Stimulated activated CD8-positive, alpha-beta memory T cell treated with anti-CD3 and anti-CD28 coated beads, Interleukin-4, amount 100 ng/mL, for 1 hour (primary cell): ENCODE measurements at regions not wholly inside any gene's neighbourhood (a gene's known extent, or its start where the extent isn't known, plus 50 kb on each side); places are given as distances from the start of the nearest gene placed in this dataset.
"Not testable (repeated sequence)": the region's sequence is repeated elsewhere in the genome, so short reads cannot be mapped to it uniquely, and the experiment has no call there.

Experiments used
- DNase-seq, 2 donors: peaks; one replicate each; pipeline ENCODE4 v3.0.0-alpha.2; 2020; ENCODE audit warnings: low read depth in 2 of 2, low spot score in 1 of 2

DNA sequence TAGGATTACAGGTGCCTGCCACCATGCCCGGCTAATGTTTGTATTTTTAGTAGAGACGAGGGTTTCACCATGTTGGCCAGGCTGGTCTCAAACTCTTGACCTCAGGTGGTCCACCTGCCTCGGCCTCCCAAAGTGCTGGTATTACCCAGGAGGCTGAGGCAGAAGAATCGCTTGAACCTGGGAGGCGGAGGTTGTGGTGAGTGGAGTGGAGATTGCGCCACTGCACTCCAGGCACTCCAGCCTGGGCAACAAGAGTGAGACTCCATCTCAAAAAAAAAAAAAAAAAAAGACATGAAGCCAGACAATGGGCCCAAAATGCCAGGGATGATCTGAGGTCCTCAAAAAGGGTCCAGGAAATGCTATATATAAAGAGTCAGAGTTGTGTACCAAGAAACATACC lies 392.9 kb downstream of the SEC14L1 start:
- not testable (repeated sequence) for DNase-seq

DNA sequence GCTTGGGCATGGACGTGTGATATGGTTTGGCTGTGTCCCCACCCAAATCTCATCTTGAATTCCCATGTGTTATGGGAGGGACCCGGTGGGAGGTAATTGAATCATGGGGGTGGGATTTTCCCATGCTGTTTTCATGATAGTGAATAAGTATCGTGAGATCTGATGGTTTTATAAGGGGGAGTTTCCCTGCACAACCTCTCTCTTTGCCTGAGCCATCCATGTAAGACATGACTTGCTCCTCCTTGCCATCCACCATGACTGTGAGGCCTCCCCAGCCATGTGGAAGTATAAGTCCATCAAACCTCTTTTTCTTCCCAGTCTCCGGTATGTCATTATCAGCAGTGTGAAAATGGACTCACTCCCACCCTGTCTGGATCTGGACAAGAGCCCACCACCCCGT lies 393.4 kb downstream of the SEC14L1 start:
- no peak for DNase-seq

DNA sequence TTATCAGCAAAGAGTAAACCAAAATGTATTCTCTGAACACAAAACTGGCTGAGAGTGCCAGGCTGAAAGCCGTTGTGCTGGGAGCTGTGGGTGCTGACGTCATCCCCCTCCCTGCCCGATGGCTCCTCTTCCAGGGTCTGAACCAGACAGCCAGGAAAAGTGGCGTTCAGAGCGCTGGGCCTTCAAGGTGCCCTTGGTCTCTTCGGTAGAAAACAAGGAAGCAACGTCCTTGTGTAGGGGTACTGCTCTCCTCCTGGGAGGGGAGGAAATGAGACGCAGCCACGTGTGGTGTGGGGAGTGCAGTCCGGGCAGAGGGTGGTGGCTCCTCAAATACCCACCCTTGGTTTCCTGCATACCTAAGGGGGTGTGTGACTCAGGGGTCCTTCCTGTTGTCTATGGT lies 394.7 kb downstream of the SEC14L1 start:
- no peak for DNase-seq

DNA sequence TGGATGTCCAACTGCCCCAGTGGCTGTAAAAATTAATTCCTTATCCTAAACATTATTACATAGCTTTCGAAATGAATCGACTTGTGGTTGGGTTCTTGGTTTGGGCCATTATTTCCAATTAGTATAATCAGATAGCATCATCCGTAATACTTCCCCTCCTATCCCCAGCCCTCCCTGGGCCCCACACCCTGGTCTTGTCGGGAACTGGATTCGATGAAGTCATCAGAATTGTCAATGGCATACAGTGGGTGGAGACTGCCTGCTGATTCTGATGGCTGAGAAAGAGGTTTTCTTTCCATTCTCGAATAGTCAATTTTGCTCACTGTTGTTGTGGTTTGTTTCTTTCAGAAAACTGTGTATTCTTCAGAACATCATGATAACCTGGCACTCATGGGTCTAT lies 395.1 kb downstream of the SEC14L1 start:
- DNase-seq, result no peak

DNA sequence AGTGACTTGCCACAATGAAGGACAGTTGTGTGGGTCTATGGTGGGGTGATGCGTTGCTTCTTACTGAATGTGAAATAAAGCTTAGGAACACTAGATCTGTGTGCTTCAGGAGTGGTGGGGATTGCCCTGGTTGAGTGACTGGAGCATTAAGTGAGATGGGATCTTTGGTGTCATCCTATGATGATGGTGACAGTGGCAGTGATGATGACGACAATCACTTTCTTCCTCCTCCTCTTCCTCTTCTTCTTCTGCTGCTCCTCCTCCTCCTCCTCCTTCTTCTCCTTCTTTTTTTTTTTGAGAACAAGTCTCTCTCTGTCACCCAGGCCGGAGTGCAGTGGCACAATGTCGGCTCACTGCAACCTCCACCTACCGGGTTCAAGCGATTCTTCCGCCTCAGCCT lies 396.8 kb downstream of the SEC14L1 start:
- DNase-seq, result no peak

DNA sequence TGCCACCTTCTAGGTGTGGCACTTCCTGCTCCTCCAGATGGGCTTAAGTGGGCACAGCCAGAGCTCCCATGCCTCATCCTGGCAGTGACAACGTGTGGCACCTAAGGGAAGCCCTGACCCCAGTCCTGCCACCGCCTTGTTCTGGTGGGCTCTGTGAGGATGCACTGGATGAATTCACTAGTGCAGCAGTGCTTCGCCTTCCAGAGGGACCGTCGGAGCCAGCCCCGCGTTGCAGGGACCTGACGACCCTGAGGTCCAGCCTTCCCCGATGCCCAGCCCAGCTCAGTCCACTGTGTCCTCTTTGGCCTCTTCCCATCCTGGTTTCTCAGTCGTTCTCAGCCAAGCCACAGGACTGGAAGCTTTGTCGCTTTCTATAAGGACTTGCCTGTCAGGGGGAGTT lies 399.8 kb downstream of the SEC14L1 start:
- no peak for DNase-seq

DNA sequence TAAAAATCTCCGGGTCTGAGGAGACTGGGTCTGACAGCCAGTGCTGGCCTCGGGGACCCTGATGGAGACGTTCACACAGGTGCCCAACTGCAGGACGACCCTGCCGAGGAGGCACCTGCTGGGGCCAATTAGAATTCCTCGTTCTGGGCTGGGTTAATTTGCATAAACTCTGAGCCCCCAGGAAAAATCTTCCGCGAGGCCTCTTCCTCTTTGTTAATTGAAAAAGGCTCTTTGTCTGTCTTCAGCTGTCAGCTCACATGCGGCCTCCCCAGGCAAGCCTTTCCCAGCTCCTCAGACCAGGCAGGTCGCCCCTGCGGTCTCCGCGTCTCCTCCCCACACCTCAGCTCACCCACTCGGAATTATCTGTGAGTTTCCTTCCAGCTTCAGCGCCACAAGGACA lies 400.2 kb downstream of the SEC14L1 start:
- no peak for DNase-seq

DNA sequence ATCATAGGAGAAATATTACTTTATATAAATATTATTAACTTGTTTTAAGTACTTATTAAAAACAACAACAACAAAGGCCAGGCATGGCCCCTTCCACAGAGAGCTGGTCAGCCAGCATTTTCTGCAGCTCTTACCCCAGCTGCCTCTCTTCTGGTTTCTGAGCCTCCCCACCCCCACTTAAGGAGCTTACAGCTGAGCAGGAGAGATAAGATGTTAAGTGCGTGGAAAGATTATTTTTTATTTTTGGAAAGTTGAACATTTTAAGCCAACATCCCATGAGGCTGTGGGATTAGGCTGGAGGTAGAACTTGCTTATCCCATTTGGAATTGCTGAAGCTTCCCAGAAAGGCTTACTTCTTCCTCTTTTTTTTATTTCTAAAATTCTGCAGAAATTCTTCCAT lies 401.2 kb downstream of the SEC14L1 start:
- DNase-seq, result no peak

DNA sequence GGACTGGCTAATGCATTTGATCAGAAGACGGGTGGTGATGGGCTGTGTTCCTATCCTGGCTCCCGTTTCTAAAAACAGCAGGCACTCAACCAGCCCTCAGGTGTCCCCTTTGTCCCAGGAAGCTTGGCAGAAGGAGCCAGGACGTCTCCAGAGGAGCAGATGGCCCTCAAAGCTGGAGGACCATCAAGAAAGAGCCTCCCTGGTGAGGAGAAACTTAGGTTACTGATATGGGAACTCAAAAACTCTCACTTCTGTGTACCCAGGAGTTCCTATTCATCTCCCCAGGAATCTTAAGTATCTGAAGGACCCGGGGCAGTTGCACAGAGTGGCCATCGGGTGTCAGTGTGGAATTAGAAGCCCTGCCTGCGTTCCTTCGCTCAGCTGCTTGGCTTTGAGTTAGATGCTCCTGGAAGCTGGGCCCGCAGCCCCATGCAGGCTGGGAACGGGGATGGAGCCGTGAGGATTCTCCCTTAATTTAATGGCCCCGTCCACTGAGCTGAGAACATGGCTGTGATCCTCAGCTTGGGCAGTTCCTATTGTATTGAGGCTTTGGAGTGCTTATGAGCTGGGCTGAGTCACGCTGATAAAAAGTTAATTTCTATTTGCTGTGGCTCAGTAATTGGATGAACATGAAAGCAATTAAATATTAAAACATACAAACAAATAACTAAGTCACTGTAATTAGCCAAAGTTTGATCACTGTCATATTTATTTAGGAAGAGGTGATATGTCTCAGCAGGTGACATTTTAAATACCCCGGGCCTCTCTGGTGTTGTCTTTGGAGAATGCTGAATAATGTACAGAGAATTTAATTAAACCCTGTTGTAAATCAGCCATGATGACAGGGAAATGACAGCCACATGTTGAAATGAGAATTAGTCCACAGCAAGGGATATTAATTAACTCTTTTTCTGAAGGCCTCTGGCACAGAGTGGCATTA lies 402.1 kb downstream of the SEC14L1 start:
- peak in 1 of 2 donors; percentile 36 for DNase-seq

DNA sequence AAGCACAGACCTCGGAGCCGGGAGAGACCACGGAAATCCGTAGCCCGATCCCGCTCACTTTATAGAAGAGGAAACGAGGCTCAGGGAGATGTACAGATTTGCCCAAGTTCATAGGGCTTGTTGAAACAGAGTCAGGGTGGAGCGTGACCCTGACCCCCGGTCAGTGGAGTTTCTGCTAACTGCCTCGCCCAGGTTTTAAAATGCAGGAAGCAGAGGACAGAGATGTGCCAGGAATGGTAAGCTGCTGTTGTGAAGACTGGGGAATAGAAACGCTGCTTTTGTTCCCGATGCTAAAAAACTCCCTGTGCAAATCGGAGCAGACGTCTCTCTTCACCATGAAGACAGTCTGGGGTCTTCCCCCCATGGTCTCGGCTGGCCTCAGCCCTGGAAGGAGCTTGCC lies 403.0 kb downstream of the SEC14L1 start:
- DNase-seq, result no peak

DNA sequence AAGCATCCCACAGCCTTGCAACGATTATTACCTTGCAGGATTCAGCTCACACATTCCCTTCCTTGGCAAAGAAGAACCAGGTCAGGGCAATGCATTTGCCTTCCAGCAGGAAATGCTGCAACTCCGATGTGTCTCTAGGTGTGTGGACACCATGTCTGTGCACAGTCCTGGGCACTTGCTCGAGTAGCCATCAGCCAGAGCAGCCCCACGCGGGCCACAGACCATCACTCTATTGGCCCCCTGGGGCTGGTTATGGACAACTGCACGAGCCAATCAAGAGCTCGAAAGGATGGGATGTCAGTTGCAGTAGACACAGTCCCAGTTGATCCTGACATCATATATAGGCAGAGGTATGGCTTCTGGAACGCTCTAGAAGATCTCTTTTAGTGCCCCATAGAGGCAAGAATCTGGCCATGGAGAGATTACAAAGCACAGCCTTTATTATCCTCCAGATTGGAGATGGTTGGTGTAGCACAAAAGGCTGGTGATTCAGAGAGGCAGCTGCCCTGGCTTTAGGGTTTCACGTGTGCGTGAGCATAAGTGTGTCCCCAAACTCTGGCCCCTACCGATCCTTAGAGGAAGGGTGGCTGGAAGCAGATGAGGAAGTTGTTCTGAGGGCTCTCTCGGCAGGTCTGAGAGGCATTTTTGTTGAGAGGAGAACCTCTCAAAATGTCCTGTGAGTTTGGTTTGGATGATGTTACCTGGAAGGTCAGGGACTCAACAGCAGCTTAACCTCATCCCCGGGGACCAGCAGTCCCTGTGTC lies 403.8 kb downstream of the SEC14L1 start:
- no peak for DNase-seq

DNA sequence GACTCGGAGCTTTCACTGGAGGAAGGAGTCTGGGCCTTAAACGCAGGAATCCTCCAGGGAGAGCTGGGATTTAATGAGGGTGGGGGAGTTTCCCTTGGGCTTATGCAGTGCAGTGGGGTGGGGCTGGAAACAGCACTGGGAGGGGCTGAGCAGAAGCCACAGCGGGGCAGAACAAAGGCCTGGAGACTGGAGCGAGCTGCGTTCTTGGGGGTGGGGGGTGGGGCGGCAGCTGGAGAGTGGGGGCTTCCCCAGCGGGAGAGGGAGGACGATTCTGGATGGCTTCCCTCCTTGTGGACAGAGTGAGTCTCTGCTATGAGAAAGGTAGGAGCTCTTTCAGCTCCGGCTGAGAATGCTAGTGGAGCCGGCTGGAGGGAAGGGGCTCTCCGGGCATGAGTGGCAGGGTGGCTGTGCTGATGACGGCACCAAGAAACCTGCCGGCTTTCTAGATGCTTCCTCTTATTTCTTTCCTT lies 406.0 kb downstream of the SEC14L1 start:
- no peak for DNase-seq

DNA sequence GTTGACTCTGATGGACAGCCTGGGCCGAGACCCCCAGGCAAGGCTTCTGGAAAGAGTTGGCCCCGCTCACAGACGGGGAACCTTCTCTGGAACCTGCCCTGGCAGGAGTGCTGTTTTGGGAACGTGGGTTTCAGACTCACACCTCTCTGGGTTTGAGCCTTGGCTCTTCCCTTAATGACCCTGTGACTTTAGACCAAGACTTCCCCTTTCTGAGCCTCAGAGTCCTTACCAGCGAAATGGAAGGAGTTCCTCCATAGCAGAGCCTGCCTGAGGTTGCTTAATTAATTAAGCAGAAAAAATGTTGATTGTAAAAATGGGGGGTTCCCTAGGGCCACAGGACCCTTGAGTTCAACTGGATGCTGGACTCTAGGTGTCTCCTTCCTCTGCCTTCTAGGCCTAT lies 408.2 kb downstream of the SEC14L1 start:
- no peak for DNase-seq

DNA sequence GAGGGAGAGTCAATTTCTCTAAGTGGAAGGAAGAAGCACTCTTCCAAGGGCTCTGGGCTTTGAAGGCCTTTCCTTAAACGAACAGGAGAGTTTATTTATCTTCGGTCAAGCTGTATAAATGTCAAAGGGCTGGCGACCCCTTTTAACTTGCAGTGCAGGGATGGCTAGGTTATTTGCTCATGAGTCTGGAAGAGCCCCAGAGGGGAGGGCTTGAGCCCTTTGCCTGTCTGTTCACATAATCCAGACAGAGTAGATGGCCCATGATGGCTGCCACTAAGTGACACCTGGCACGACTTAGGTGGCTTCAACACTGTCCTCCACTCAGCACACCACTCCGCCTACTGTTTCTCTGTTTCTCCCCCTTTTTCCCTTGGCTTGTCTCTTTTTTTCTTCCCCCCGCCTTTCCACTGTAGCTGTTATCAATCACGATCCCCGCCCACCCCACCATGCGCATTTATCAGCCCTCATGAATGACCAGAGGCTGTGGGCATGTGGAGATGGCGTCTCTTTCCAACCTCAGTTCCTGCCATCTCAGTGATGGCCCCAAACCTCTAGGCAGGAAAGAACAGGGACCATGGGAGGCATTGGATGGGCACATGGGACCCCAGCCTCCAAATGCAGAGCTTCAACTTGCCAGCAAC lies 408.7 kb upstream of the TNRC6C start:
- DNase-seq, result no peak

DNA sequence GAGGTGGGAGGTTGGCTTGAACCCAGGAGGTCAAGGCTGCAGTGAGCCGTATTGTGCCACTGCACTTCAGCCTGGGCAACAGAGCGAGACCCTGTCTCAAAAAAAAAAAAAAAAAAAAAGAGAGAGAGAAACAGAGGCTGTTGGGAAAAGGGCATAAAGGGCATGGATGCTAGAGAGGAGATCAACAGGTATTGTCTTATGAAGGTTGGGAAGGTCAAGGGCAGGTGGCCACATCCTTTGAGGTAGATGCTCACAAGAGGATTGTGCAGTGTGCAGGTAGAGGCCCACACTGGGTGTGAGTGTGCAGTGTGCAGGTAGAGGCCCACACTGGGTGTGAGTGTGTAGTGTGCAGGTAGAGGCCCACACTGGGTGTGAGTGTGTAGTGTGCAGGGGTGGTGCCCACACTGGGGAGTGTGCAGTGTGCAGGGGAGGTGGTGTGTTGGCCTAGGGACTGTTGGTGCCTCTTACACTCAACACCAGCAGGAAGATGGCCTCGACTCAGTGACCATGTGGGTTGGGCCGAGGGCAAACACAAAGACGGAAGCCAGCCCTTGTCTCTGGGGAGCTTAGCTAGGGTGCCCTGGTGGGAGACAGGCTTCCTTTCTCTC lies 404.9 kb upstream of the TNRC6C start:
- no peak for DNase-seq

DNA sequence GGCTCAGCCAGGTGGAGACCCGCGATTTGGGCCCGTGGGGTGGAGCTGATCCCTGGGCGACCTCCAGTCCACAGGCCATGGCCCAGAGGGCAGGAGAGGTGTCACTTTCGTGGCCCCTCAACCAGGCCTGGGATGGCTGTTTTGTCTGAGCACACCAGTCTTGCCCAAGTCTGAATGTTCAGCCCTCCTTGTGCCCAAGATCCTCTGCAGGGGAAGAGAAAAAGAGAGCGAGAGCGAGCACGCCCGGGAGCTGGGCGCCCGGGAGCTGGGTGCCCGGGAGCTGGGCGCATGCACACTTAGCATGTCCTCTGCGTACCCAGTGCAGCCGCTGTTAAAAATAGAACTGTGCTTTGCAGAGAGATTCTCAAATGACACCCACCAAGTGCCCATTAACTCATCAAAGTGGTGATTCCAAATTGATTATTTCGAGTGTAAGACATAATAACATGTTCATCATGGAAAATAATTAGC lies 403.3 kb upstream of the TNRC6C start:
- DNase-seq, result no peak

DNA sequence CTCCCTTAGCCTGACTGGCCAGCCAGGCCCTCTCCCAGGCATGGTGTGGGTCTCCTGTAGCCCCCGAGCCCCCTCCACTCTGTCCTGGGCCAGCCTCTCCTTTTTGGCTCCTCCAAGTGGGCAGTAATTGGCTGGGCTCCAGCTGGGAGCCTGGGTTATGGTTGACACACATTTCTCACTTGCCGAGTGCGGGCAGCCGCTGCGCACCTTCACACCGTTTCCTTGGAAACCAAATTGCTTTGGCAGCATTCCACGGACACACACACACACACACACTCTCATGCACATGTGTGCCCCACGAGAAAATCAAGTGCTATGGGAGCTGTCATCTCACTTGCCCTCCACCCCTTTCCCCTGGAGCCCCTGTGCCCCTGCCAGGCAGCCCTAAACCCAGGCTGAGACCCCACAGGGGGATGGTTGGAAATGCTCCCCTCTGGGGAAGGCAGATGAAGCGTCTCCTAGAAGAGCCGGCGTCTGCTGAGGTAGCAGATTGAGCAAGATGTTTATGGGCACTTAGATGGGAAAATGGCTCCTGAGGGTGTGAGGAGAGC lies 402.7 kb upstream of the TNRC6C start:
- DNase-seq, result no peak

DNA sequence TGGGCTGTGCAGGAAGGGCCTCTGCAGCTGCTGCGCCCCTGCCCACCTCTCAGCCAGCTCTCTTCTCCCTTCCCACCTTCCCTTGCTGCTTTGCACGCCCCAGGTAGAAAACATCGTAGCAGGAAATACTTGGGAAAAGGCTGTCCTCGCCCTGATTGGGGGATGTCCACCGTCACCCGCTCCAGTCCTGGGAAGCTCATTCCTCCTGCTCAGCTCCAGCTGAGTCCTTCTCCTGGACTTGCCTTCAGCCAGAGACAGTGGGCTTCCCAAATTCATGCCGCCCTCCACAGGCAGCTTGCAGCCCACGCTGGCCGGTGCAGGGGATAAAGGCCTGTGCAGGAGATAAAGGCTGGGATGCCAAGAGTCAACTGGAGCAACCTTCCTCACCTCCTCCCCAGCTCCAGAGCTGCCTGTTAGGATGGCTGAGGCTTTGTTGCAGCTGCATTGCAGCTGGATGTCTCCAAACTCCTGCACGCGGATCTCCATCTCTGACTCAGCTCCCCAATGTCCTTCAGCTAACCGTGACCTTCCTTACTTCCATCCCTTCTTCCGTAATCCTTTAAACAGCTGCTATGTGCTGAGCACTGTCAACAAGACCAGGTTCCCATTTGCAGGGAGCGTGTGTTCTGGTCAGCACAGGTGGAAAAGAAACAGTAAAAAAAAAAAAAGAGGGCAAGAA lies 402.0 kb upstream of the TNRC6C start:
- no peak for DNase-seq

DNA sequence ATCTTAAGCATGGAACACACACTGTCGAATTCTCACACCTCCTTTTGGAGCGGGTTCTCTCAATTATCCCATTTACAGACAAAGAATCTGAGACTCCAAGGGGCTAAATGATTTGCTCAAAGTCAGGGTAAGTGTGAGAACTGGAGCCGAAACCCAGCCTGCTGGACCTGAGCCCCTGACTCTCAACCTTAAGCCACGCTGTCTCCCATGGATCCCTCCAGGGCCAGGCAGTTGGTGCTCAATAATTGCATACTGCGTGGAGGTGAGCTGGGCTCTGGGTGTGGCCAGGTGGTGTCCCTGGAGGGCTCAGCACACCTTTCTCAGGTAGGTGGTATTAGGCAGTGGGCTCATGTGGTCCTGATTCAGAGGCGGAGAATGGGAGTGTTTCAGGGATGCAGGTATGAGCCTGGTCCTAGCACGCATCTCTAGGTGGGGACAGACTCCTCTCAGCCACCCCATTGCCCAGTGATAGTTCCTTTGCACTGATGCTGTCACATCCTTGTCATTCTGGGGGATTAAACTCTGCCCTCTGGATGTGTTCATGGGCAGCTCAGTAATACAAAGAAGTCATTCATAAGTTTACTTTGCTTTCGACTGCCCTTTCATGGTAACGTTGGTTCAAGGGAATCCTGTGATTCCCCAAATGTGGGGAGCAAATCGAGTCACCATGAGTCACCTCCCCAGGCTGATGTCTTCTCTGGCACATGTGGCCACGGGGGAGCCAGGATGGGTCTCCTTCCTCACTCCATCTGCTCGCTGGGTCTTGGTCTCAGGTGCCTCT lies 399.5 kb upstream of the TNRC6C start:
- DNase-seq, result no peak

DNA sequence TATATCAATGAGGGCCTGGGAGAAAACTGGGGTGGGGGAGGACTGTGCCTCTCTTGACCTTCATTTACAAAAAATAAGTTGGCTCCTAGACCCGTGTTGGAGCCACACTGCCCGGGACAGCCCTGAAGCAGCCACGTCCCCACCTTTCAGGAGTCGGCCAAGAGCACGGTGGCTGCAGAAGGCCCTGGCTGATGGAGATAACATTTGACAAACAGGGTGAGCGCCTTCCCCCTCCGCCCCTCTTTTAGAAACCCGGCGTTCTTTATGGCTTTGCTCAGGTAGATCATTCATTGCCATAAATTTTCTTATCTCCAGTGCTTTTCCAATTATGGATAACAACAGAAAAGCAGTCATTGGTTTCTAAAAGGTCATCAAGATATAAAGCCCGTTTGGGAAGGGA lies 398.1 kb upstream of the TNRC6C start:
- no peak for DNase-seq
